ENCODE measurements at regions not wholly inside any gene's neighbourhood (a gene's known extent, or its start where the extent isn't known, plus 50 kb on each side); places are given as distances from the start of the nearest gene placed in this dataset.

DNA sequence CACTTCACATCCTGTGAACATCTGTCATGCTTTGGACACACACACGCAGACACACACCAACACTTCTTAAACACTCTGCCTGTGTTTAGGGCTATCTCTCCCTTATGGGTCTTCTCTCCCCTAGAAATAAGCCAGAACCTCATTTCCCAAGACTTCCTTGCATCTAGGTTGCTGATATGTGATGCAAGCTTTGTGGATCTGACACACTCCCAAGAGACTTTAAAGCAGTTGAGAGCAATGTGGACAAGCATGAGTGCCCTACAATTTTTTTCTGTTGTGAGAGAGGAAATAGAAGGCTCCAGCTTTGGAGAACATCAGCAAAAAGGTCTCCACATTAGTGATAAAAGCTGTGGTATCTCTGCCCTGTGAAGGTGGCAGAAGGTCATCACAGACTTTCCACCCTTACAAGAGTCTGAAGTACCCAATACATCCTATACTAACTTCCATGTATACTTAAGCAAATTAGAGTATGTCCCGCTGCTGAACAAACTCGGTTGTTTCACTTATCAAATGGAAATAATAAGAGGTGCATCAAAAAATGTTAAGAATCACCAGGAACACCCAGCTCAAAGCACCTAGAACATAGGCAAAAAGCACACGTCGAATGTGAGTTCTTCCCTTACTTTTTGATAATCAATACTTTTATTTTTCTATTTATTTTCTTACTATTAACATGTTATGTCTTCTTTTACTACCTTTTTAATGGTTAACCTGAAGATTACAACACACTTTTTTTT is 267.6 kb downstream of the SETD4 start:
- DNase-seq = no peak

DNA sequence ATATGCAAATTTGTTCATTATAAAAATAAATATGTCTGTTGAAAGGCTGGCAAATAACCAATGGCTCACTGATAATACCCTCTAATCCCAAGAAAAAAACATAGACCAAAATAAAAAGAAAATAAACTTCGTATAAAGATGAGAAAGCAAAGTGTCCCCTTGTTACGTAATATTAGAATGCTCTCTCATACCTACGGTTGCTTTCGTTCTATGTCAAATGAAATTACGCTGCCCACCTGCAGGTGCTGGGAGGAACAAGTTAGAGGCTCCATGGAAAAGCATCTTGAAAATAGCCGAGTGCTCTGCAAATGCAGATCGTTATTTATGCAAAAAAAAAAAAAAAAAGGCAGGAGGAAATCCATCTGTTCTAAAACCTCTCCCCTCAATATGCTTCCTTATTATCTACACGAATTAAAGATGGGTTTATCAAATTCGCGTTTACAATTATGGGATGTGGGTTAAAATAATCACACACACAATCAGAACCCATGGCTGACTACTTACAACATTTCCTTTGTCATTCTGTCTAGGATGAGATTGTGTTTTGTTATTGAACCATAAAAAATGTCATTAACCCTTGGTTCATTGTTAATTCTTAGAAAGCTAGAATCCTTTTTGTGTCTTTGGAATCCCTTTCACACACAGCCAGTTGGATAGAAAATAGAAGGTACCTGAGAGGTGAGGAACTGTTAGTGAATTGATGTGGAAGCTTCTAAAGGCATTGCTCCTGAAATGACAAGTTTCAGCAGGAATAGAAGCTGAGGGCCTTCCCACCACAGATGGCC is 268.6 kb downstream of the SETD4 start:
- DNase-seq = no peak

DNA sequence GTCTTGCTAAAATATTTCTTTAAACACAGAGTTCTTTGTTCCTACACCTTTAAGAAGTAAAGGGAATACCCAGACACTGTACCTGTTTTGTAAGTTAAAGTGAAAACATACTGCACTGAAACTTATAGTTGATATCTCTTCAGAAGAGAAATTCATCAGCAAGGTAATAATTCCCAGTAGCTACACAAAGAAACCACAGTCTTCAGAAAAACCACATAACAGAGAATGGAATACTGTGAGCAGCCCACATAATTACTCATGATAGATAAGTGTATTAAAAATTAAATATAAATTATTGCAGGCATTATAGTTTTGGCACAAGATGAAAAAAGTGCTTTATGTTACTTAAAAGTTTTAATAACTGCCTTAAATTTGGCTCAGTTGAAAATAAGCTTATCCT is 276.6 kb downstream of the SETD4 start:
- DNase-seq = no peak

DNA sequence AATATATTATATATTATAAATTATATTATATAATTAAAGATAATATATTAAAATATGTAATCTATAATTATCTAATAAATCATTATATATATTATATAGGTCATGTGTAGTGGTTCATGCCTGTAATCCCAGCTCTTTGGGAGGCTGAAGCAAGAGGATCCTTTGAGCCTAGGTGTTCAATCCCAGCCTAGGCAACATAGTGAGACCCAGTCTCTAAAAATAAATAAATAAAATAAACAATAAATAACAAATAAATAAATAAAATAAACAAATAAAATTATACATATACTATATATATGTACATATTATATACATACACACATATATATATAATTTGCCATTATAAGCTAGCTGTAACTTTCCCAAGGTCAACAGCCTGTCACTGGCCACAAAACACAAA is 277.7 kb downstream of the SETD4 start:
- DNase-seq = no peak

DNA sequence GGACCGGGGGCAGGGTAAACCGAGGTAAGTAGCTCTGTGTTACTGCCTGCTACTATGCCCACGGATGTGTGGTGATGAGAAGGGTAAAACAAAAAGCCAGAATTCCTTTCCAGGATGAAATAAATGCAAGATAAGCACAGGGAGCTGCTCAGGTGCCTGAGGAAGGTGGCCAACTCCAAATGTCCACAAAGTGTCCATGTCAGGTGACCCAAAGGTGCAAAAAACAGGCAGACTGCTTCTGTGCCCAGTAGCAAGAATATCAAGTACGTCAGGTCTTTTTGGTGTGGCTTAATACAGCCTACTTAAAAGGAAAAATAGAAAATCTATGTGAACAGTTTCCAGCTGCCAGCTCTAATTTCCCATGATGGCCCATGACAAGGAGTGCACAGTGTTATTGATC is 279.3 kb downstream of the SETD4 start:
- no peak for DNase-seq

DNA sequence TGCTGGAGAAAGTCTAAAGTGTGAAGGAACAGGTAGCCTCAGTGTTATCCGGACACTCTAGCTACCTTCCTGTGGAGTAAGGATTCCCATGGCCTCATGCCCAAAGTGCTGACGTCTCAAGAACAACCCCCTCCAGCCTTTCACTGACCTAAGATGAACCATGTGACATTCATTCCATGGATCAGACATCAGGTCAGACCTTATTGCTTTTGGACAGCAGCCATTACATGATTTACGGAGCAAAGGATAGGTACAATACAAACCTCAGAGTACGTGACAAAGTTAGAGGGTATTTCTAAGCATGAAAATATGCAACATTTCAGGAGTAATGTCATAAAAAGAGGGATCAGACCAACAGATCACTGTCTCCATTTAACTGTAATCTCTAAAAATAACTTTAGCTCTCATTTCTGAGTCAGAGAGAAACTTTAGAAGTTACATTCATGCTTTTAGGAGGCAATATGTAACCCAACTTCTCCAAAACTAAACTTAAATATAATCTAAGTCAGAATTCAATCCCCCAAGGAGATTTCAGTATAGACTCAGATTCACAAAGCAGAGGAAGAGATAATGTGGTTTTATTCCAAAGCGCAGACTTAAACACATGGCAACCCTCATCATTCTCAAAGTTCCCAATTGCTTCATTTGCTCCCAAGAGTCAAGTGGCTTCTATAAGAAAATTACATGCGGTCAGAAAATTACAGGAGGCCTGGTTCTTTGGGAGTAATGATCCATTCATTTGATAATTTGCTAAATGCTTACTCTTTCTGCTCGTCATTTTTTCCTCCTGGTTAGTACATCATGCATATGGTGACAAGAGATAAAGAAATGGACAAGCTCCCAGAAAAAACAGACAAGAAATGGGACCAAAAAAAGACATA is 280.4 kb downstream of the SETD4 start:
- no peak for DNase-seq

DNA sequence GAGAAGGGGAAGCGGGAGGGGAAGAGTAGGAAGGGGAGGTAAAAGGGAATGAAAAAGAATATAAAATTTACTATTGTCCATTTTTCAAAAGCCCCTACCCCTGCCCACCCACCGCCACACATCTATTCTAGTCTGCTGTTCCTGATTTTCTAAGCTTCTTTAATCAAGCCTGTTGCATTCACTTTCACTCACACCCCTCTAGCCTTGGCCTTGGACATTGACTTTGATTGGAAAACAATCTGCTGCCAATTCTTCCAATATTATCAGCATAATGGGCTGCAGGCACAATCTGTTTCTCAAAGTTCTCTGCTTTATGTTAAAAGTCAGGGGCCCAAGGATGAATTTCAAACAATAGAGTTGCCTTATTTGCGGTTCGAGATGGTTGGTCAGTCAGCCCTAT is 281.2 kb downstream of the SETD4 start:
- DNase-seq = no peak

DNA sequence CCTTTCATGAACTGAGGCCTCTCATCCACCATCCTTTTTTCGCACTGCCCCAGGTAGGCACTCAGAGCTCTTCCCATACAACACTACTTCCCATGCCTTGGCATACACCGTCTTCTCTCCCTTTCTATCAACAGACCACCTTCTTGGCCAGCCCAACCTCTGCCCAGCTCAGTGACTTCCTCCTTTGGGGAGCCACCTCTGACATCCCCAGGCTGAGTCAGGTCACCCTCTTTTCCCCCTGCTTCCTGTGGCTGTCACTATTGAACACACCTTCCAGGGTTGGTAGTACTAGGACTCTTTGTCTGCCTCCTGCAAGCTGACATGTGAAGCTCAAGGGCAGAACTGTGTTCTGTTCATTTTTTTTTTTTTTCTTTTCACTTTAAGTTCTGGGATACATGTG is 283.2 kb downstream of the SETD4 start:
- DNase-seq = no peak

DNA sequence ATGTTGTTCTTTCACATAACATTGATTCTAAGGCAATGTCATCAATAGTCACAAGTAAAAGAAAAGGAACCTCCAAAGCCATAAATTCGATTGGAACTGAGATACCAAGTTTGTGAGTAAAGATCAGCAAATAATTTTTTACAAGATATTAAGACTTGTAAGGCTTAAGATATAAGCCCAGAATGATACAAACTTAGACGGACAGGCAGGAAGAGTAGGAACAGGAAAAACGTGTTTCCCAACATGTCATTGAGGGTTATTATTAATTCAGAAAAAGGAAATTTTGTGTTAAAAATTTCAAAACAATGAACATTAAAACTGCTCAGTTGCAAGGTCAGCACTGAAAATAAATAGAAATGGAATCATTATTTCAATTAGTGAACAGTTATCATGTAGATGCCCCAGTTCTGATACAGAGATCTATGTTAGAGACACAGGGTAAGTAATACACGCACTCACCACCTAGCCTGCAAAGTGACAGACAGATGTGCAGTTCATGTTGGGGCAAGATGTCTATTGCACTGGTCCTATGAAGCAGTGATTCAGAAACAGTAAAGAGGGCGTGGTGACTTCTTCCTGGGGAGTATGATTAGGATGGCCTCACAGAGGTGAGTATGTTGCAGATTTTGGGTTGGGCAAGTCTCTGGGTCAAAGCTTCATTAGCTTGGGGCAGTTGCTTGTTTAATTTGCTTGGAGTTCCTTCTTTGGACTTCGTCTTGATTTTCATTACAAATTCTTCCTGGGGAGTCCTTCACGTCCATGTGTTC is 284.4 kb downstream of the SETD4 start:
- DNase-seq = no peak

DNA sequence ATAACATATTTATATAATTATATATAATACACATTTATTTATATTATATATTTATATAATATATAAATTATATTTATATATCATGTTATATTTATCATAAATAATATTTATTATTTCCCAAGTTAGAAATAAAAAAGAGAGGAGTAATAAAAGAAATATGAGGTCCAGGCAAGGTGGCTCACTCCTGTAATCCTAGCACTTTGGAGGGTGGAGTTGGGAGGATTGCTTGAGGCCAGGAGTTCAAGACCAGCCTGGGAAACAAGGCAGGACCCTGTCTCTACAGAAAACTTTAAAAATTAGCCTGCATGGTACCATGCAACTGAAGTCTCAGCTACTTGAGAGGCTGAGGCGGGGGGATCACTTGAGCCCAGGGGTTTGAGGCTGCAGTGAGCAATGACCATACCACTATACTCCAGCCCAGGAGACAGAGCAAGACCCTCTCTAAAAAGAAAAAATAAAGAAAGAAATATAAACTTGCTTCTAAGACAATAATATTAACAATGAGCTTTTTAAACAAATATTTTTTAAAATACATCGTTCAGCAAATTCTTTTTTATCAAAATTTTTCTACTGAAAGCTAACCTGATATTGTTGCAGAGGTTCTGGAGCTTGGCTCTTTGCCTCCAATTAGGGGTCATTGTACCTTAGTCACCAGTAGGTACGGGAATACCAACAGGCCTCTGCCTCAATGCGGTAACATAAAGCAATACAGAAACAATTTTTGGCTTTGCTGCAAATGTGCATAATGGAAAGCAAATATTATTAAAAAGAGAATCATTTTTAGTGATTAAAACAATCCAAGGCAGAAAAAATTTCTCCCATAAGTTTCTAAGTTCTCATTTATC is 290.0 kb downstream of the SETD4 start:
- DNase-seq = no peak

DNA sequence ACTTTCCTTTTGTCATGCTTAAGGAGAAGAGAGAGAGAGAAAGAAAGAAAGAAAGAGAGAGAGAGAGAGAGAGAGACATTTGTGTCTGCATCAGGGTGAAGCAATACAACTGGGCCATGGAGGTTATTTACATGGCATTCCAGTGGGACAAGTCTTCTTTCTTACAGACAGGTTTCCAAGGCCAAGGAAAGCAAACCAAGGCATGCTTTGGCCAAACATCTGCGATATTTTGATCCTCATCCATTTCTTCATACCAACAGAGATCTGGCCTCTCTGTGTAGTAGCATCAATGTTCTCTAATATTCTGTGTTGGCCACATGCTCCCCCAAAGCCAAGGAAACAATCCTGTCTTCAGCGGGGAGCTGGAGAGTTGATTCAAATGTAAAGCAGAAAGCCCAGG is 292.1 kb downstream of the SETD4 start:
- DNase-seq = no peak

DNA sequence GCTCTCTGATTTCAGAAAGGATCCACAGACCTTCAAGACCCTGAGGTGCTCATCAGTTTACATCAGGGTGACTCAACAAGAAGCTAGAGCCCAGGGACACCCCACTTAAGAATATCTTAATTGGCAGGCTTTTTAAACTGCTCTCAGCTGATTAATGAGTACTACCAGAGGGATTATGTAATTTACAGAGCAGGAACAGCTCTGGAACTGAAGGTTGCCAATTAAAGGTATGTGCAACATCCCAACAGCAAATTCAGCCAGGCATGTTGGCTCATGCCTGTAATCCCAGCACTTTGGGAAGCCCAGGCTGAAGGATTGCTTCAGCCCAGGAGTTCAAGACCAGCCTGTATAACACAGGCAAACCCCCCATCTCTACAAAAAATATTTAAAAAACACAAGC is 295.7 kb downstream of the SETD4 start:
- DNase-seq = no peak

DNA sequence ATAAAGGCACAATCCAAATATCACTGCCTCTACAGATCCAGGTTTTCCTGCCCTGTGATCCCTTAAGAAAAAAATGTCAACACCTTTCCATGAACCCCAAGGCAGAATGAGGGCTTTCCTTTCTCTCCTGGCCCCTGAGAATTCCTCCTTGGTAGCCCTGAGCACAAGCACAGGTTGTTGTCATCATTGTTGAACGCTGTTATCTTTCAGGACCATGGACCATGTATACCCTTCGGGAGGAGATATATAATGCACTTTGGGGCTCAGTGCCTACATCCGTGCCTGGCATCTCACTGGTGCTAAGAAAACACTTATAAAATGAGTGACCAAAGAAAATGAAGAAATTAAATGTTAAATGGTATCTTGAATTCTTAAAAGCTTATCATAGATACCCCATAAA is 296.2 kb downstream of the SETD4 start:
- DNase-seq = no peak

DNA sequence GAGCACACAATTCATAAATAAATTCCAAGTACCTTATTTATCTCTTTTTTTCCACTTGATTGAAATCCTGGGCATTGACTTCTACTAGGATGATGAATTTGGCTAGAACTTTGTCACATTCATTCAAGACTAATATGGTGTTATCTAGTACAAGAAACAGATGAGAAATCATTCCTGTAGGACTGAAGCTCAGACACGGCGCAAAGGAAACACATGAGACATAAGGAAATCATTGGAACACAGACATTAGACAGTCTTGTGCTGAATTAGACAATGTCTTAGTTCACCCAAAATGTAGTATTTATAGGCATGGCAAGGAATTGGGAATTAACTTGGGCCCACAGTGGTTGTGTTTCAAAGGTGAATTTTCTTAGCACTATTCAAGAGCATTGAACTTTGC is 305.7 kb downstream of the SETD4 start:
- no peak for DNase-seq

DNA sequence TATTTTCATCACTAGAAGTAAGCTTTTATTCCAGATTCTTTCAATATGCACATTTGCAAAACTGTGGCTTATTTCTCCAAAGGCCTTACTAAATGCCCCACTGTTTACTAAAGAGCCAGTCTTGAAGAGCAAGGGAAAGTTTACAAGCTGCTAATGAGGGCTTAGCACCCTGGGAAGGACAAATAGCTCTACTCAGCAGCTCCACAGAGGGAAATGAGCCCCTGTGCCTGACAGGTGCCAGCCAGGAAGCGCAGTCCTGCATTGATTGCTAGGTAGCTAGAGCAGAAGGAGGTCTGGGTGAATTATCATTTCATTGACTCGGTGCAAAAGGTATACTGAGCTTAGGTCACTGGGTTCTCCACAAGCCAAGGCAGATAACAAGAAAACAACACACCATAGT is 307.0 kb downstream of the SETD4 start:
- no peak for DNase-seq

DNA sequence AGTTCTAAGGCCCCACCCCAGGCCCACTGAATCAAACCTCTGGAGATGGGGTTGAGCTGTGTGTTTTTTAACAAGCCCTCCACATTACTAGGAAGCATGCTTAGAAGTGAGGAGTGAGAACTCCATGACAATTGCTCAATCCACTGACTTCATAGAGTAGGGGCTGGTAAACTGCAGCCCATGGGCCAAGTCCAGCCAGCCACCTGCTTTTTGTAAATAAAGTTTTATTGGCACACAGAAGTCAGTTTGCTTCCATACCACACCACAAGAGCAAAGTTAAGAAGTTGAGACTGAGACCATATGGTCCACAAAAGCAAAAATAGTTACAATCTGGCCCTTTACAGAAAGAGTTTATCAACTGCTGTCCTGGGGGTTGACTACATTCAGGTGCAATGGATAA is 309.2 kb downstream of the SETD4 start:
- no peak for DNase-seq

DNA sequence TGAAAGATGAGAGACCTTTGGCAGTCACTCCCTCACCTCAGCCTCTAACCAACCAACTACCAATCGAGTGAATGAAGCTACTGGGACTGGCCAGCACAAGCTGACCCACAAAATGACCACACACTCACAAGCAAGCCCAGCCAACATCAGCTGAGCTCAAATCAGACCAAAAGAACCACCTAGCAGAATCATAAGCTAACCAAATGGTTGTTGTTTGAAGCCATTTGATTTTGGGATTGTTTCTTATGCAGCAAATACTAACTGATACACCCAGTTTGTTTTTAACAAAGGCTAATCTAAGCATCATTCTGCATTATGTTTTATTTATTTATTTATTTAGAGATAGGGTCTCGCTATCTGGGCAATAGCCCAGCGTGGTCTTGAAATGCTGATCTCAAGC is 310.4 kb downstream of the SETD4 start:
- no peak for DNase-seq

DNA sequence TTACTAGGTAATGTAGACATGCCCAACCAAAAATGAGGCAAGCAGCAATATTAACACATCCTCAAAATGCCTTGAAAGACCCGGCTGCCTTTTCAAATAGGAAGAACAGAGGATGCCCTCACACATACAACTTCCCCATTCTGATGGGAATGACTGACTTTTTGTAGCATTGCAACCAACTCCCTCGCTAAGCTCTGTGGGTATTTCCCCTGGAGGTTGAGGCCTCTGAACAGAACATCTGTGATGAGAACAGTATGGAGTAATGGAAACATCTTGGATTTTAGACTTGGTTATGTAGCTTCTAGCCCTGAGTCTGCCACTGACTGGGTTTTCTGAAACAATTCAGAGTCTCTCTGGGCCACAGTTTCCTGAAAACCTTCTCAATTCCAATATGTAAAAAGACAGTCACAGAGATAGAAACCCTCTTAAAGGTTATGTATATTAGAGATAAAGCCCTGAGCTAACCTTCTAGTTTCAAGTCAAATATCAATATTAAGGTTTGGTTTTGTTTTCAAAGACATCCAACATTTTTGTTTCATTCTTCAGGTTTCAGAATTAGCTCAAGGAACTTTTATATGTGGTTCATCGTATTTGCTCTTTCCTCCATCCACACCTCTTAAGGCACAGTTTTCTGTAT is 311.5 kb downstream of the SETD4 start:
- DNase-seq = no peak

DNA sequence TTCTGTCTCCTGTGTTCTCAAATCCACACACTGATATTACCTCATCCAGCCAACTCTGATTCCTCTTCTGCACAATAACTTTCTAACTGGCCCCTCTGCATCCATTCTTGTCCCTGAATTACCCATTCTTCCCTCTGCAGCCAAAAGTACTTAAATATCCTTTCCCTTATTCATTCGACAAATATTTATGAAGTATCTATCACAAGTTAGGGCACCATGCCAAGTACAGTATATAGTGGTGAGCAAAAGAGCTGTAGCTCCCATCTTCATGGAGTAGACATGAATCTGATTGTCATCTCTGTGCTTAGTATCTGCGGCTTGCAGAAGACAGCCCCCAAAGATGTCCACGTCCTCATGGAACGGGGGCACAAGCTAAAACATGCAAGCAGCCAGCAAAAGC is 316.8 kb downstream of the SETD4 start:
- DNase-seq = no peak

DNA sequence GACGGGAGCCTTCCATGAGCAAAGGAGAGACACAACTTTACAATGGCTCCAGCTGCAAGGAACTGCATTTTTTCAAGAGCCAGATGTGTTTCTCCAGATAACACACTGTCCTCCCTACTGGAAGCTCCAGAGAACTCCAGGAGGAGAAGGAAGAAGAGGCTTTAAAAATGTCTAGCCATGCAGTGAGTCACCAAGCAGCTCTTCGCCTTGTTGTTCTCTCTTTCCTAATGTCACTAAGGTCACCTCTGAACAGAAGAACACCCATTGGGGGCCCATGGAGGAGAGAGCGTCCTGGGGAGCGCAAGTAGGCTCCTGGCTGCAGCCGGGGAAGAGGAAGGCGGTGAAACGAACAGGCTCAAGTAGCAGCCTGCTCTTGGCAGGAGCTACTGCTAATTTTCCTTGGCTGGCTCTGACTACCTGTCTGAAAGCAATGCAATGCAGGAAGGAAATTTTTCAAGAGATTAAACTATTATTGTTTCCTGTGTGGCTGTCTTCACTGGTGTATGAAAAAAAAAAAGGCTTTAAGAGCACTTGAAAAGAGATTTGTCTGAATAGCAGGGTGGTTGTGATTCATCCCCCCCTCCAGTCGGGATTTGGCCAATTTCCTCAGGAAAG is 321.9 kb downstream of the SETD4 start:
- DNase-seq = no peak

DNA sequence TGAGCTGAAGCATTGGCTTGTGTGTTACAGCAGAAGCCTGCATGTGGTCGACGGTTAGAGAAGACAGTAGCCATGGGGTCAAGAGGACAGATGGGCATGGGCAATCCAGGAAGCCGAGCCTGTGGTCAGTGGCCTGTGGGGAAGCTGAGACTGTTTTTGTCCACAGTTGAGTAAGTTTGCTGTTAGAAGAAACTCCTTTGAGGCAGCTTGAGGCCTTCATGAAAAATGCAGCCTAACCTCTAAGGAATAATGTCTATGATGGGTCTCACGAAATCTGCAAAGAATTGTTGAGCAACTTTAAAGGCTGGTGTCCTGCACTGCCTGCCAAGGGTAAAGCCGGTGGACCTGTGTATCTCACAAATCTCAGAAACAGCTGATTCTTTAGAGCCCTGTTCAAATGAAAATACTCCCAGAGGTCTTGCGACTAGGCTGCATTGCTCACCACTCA is 322.4 kb downstream of the SETD4 start:
- DNase-seq = no peak

All from stimulated activated CD4-positive, alpha-beta T cell treated with anti-CD3 and anti-CD28 coated beads, Interleukin-12 subunit alpha, Interleukin-12 subunit beta, amount 100 ng/mL, for 4 hours (primary cell).